HEK293 (cell line): ENCODE measurements at regions not wholly inside any gene's neighbourhood (a gene's known extent, or its start where the extent isn't known, plus 50 kb on each side); places are given as distances from the start of the nearest gene placed in this dataset.
A peak's percentile ranks its signal among the peaks of the same experiment; 100 is the strongest.

ENCODE experiments used
- BCL11A ChIP-seq: fragments of 450-650 bp; formaldehyde crosslinking; IDR thresholded peaks from 2 replicates; pipeline ENCODE4 v1.5.1; 2016; ENCODE audit warnings: low read depth, missing biosample characterization, missing genetic modification characterization
- FEZF1 ChIP-seq: fragments of 450-650 bp; formaldehyde crosslinking; IDR thresholded peaks from 2 replicates; pipeline ENCODE4 v1.5.1; 2016; ENCODE audit warnings: missing biosample characterization, missing genetic modification characterization
- HIC1 ChIP-seq: fragments of 450-650 bp; formaldehyde crosslinking; IDR thresholded peaks from 2 replicates; pipeline ENCODE4 v1.5.1; 2016; ENCODE audit warnings: missing biosample characterization, missing genetic modification characterization
- PRDM1 ChIP-seq: fragments of 450-650 bp; formaldehyde crosslinking; IDR thresholded peaks from 2 replicates; pipeline ENCODE4; 2016; ENCODE audit warnings: missing biosample characterization, missing genetic modification characterization
- REPIN1 ChIP-seq: fragments of 450-650 bp; formaldehyde crosslinking; IDR thresholded peaks from 2 replicates; pipeline ENCODE4 v1.5.1; 2017; ENCODE audit warnings: missing biosample characterization, missing genetic modification characterization, low read depth
- SP7 ChIP-seq: fragments of 450-650 bp; formaldehyde crosslinking; IDR thresholded peaks from 2 replicates; pipeline ENCODE4 v1.5.1; 2016; ENCODE audit warnings: missing biosample characterization, missing genetic modification characterization
- ZBTB21 ChIP-seq: fragments of 450-650 bp; formaldehyde crosslinking; IDR thresholded peaks from 2 replicates; pipeline ENCODE4 v1.5.1; 2017; ENCODE audit warnings: missing biosample characterization, missing genetic modification characterization
- ZBTB26 ChIP-seq: fragments of 450-650 bp; formaldehyde crosslinking; optimal IDR thresholded peaks from 2 replicates; pipeline ENCODE3; 2016; ENCODE audit warnings: missing biosample characterization, mild to moderate bottlenecking, missing genetic modification characterization
- ZBTB8A ChIP-seq: fragments of 450-650 bp; formaldehyde crosslinking; IDR thresholded peaks from 2 replicates; pipeline ENCODE4 v1.5.1; 2016; ENCODE audit warnings: missing biosample characterization, missing genetic modification characterization
- ZFHX2 ChIP-seq: fragments of 450-650 bp; formaldehyde crosslinking; conservative IDR thresholded peaks from 2 replicates; pipeline ENCODE4 v1.5.1; 2016; ENCODE audit warnings: missing biosample characterization, missing genetic modification characterization
- ZNF112 ChIP-seq: fragments of 450-650 bp; formaldehyde crosslinking; IDR thresholded peaks from 2 replicates; pipeline ENCODE4 v1.5.0; 2017; ENCODE audit warnings: missing biosample characterization, missing genetic modification characterization
- ZNF133 ChIP-seq: fragments of 450-650 bp; formaldehyde crosslinking; IDR thresholded peaks from 2 replicates; pipeline ENCODE4 v1.5.1; 2016; ENCODE audit warnings: missing biosample characterization, missing genetic modification characterization
- ZNF157 ChIP-seq: fragments of 450-650 bp; formaldehyde crosslinking; IDR thresholded peaks from 2 replicates; pipeline ENCODE4 v1.5.1; 2016; ENCODE audit warnings: missing biosample characterization, missing genetic modification characterization
- ZNF211 ChIP-seq: fragments of 450-650 bp; formaldehyde crosslinking; IDR thresholded peaks from 2 replicates; pipeline ENCODE4 v1.5.1; 2016; ENCODE audit warnings: low read depth, missing biosample characterization, missing genetic modification characterization
- ZNF24 ChIP-seq: fragments of 450-650 bp; formaldehyde crosslinking; IDR thresholded peaks from 2 replicates; pipeline ENCODE4 v1.5.1; 2016; ENCODE audit warnings: missing biosample characterization, missing genetic modification characterization
- ZNF266 ChIP-seq: fragments of 450-650 bp; formaldehyde crosslinking; IDR thresholded peaks from 2 replicates; pipeline ENCODE4 v1.5.1; 2016; ENCODE audit warnings: missing biosample characterization, missing genetic modification characterization, low read depth
- ZNF324 ChIP-seq: fragments of 450-650 bp; formaldehyde crosslinking; IDR thresholded peaks from 2 replicates; pipeline ENCODE4 v1.5.1; 2016; ENCODE audit warnings: missing biosample characterization, missing genetic modification characterization
- ZNF398 ChIP-seq: fragments of 450-650 bp; formaldehyde crosslinking; IDR thresholded peaks from 2 replicates; pipeline ENCODE4 v1.5.1; 2017; ENCODE audit warnings: missing biosample characterization, missing genetic modification characterization
- ZNF571 ChIP-seq: fragments of 450-650 bp; formaldehyde crosslinking; IDR thresholded peaks from 2 replicates; pipeline ENCODE4 v1.5.0; 2017; ENCODE audit warnings: missing biosample characterization, missing genetic modification characterization
- ZNF596 ChIP-seq: fragments of 450-650 bp; IDR thresholded peaks from 2 replicates; pipeline ENCODE4 v1.5.0; 2018; ENCODE audit warnings: missing biosample characterization, mild to moderate bottlenecking, missing genetic modification characterization, moderate library complexity
- ZNF660 ChIP-seq: fragments of 450-650 bp; IDR thresholded peaks from 2 replicates; pipeline ENCODE4 v1.5.1; 2018; ENCODE audit warnings: missing biosample characterization, mild to moderate bottlenecking, missing genetic modification characterization
- ZNF692 ChIP-seq: fragments of 450-650 bp; formaldehyde crosslinking; IDR thresholded peaks from 2 replicates; pipeline ENCODE4 v1.5.1; 2016; ENCODE audit warnings: missing biosample characterization, missing genetic modification characterization
- ZNF704 ChIP-seq: fragments of 450-650 bp; formaldehyde crosslinking; IDR thresholded peaks from 2 replicates; pipeline ENCODE4 v1.5.1; 2016; ENCODE audit warnings: missing biosample characterization, missing genetic modification characterization
- ZNF747 ChIP-seq: fragments of 450-650 bp; formaldehyde crosslinking; IDR thresholded peaks from 2 replicates; pipeline ENCODE4 v1.5.1; 2016; ENCODE audit warnings: missing biosample characterization, missing genetic modification characterization
- ZNF76 ChIP-seq: fragments of 450-650 bp; formaldehyde crosslinking; IDR thresholded peaks from 2 replicates; pipeline ENCODE4; 2016; ENCODE audit warnings: low read depth, missing biosample characterization, missing genetic modification characterization, borderline replicate concordance
- ZNF830 ChIP-seq: fragments of 450-650 bp; IDR thresholded peaks from 2 replicates; pipeline ENCODE4 v1.5.0; 2018; ENCODE audit warnings: missing biosample characterization, missing genetic modification characterization, low read depth, mild to moderate bottlenecking, moderate library complexity
- TF ChIP-seq, protein P1 (sequence below): fragments of 450-650 bp; formaldehyde crosslinking; IDR thresholded peaks from 2 replicates; pipeline ENCODE4 v1.5.1; 2016; ENCODE audit warnings: missing biosample characterization, missing genetic modification characterization
- TF ChIP-seq, protein P2 (sequence below): fragments of 450-650 bp; IDR thresholded peaks from 2 replicates; pipeline ENCODE4 v1.5.1; 2018; ENCODE audit warnings: missing biosample characterization, missing genetic modification characterization
- TF ChIP-seq, protein P3 (sequence below): fragments of 450-650 bp; IDR thresholded peaks from 2 replicates; pipeline ENCODE4 v1.5.1; 2018; ENCODE audit warnings: missing biosample characterization, mild to moderate bottlenecking, missing genetic modification characterization

DNA sequence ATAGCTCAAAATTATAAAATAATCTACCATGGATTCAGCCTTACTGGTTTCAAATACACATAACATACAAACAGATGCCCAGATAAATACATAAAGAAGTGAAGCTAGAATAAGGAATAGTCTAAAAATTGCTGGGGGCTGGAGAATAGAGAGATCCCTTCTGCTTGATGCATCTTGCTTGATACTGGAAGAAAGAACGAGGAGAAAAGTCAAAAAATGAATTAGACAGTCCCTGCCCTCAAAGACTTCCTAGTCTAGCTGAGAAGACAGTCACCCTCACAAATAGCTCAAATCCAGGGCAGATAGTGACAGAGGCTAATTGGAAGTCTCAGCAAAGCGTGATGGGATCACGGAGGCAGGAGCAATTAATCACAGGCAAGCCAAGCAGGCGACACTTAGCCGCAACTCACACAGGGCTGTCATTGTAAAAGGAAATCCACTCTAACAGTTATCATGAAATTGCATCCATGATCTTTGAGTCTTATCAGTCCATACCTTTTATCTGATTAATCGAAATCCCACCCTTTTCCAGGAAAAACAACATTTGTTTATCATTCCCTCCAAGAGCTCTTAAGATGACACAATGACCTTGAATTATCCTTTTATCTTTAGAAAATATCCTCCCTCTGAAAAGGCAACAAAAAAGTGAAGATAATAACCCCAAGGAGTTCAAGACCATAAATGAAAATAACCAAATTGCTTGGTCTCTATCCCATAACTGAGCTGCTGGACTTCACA lies 59.7 kb upstream of the TIAM1 start (continued):
- TF ChIP-seq, protein P1, sequence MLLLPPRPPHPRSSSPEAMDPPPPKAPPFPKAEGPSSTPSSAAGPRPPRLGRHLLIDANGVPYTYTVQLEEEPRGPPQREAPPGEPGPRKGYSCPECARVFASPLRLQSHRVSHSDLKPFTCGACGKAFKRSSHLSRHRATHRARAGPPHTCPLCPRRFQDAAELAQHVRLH (tag by site-specific recombination): no peak
- TF ChIP-seq, protein P2, sequence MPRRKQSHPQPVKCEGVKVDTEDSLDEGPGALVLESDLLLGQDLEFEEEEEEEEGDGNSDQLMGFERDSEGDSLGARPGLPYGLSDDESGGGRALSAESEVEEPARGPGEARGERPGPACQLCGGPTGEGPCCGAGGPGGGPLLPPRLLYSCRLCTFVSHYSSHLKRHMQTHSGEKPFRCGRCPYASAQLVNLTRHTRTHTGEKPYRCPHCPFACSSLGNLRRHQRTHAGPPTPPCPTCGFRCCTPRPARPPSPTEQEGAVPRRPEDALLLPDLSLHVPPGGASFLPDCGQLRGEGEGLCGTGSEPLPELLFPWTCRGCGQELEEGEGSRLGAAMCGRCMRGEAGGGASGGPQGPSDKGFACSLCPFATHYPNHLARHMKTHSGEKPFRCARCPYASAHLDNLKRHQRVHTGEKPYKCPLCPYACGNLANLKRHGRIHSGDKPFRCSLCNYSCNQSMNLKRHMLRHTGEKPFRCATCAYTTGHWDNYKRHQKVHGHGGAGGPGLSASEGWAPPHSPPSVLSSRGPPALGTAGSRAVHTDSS (tag by site-specific recombination): no peak
- TF ChIP-seq PRDM1 (0 out of 2 replicates have a peak, but pooled peaks have one; percentile 14), ZNF133 (tag by site-specific recombination) (no peak), ZNF704 (tag by site-specific recombination) (no peak), ZNF398 (tag by site-specific recombination) (no peak), REPIN1 (no peak), ZNF112 (no peak), ZBTB8A (tag by site-specific recombination) (no peak), ZNF211 (tag by site-specific recombination) (no peak), ZNF266 (tag by site-specific recombination) (no peak), HIC1 (tag by site-specific recombination) (no peak), ZNF571 (tag by site-specific recombination) (no peak), ZBTB21 (tag by site-specific recombination) (no peak), ZNF747 (tag by site-specific recombination) (no peak), FEZF1 (tag by site-specific recombination) (peak; percentile 90), ZNF830 (tag by site-specific recombination) (no peak), ZNF596 (tag by site-specific recombination) (no peak; the same call in 1 of the 2 replicates), ZNF76 (tag by site-specific recombination) (0 out of 2 replicates have a peak, but pooled peaks have one; percentile 22), ZNF660 (tag by site-specific recombination) (no peak), ZNF24 (no peak), ZNF324 (tag by site-specific recombination) (no peak), BCL11A (tag by site-specific recombination) (no peak), SP7 (tag by site-specific recombination) (peak; percentile 80), ZNF692 (tag by site-specific recombination) (no peak), ZNF157 (tag by site-specific recombination) (no peak), ZBTB26 (no peak), ZFHX2 (tag by site-specific recombination) (no peak)
- TF ChIP-seq, protein P3, sequence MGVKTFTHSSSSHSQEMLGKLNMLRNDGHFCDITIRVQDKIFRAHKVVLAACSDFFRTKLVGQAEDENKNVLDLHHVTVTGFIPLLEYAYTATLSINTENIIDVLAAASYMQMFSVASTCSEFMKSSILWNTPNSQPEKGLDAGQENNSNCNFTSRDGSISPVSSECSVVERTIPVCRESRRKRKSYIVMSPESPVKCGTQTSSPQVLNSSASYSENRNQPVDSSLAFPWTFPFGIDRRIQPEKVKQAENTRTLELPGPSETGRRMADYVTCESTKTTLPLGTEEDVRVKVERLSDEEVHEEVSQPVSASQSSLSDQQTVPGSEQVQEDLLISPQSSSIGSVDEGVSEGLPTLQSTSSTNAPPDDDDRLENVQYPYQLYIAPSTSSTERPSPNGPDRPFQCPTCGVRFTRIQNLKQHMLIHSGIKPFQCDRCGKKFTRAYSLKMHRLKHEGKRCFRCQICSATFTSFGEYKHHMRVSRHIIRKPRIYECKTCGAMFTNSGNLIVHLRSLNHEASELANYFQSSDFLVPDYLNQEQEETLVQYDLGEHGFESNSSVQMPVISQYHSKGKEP (tag by site-specific recombination): peak; percentile 55
